Choroid plexus epithelial cell (primary cell): ENCODE measurements at regions not wholly inside any gene's neighbourhood (a gene's known extent, or its start where the extent isn't known, plus 50 kb on each side); places are given as distances from the start of the nearest gene placed in this dataset.
A peak's percentile ranks its signal among the peaks of the same experiment; 100 is the strongest.

Experiments
- DNase-seq: peaks from one replicate; pipeline ENCODE4 v3.0.0-alpha.2; 2010; ENCODE audit warnings: low read depth
- H3K4me3 ChIP-seq: 2 replicates; pipeline ENCODE4 v1.5.1; 2011; ENCODE audit warnings: low read depth, mild to moderate bottlenecking, control low read depth, low read length, moderate library complexity
- CTCF ChIP-seq: conservative IDR thresholded peaks from 2 replicates; pipeline ENCODE4 v1.5.1; 2011; ENCODE audit warnings: low read depth, mild to moderate bottlenecking, control low read depth, inconsistent platforms, low read length, moderate library complexity

GRCh38 chr3:107206141-107206540 lies 171.1 kb upstream of the CCDC54 start:
- peak; percentile 84 for TF ChIP-seq CTCF
- no peak overlapping the region for H3K4me3 ChIP-seq
- DNase-seq: peak; percentile 90

GRCh38 chr3:107206945-107207344 lies 170.3 kb upstream of the CCDC54 start:
- H3K4me3 ChIP-seq: no peak overlapping the region
- DNase-seq: no peak
- no peak for TF ChIP-seq CTCF

- no peak for TF ChIP-seq CTCF
- DNase-seq: peak; percentile 99
- H3K4me3 ChIP-seq: no peak overlapping the region
Measured at GRCh38 chr3:107208100-107208499, 169.1 kb upstream of the CCDC54 start.

- peak; percentile 59 for DNase-seq
- no peak overlapping the region for H3K4me3 ChIP-seq
- no peak for TF ChIP-seq CTCF
Measured at GRCh38 chr3:107208796-107209195, 168.4 kb upstream of the CCDC54 start.

GRCh38 chr3:107209302-107209990 lies 167.8 kb upstream of the CCDC54 start:
- DNase-seq: no peak
- H3K4me3 ChIP-seq: no peak overlapping the region

GRCh38 chr3:107211608-107212007 lies 165.6 kb upstream of the CCDC54 start:
- no peak for TF ChIP-seq CTCF
- H3K4me3 ChIP-seq: no peak overlapping the region
- no peak for DNase-seq

More at GRCh38 chr3:107209302-107209990, 167.8 kb upstream of the CCDC54 start:
- TF ChIP-seq CTCF: no peak

GRCh38 chr3:107212618-107213017 lies 164.6 kb upstream of the CCDC54 start:
- no peak for TF ChIP-seq CTCF
- no peak overlapping the region for H3K4me3 ChIP-seq
- DNase-seq: no peak
